A549 (cell line): ENCODE measurements at regions not wholly inside any gene's neighbourhood (a gene's known extent, or its start where the extent isn't known, plus 50 kb on each side); places are given as distances from the start of the nearest gene placed in this dataset.

Experiments used
- ATAC-seq, 2 experiments: fragments of 200-7000 bp in 1 of 2; fragments of >200 bp in 1 of 2; cut with Nextera tagmentation in 1 of 2; cut with Tn5 transposase in 1 of 2; 3 replicates each; pipeline versions ENCODE4 v1.8.0 to v1.9.1; 2018 to 2020; ENCODE audit warnings: mild to moderate bottlenecking in 1 of 2, moderate library complexity in 1 of 2
- CTCF ChIA-PET: fragments of 300-600 bp; sonication (Branson Sonifier 250); formaldehyde crosslinking; extraction: SDS; loops from one replicate; lab custom pipeline; 2021; ENCODE audit warnings: antibody characterized with exemption, inconsistent platforms; lab: Yijun Ruan, JAX
- POLR2A ChIA-PET: fragments of 350-600 bp; formaldehyde crosslinking; extraction: SDS; loops from one replicate; lab custom pipeline; 2021; ENCODE audit warnings: antibody characterized with exemption, inconsistent platforms; lab: Yijun Ruan, JAX
- DNase-seq, 2 experiments: peaks; one replicate each; pipeline versions ENCODE4 v3.0.0 to v3.0.0-alpha.2; 2011 to 2016; ENCODE audit warnings: low read depth in 1 of 2, low spot score in 1 of 2
- FAIRE-seq: peaks from 2 replicates; lab custom pipeline; 2011; peaks lifted over from hg19 to GRCh38; lab: Jason Lieb, UNC
- H3K27ac ChIP-seq, 2 experiments: fragments of >200 bp; sonication (Bioruptor Twin); formaldehyde crosslinking; 3 replicates each; pipeline ENCODE4 v1.5.1; 2016 to 2017
- H3K4me1 ChIP-seq: fragments of >200 bp; sonication (Bioruptor Twin); formaldehyde crosslinking; 3 replicates; pipeline ENCODE4 v1.6.1; 2016
- H3K4me2 ChIP-seq: fragments of >200 bp; sonication (Bioruptor Twin); formaldehyde crosslinking; 3 replicates; pipeline ENCODE4 v1.6.1; 2016
- H3K4me3 ChIP-seq: fragments of >200 bp; sonication (Bioruptor Twin); formaldehyde crosslinking; 3 replicates; pipeline ENCODE4 v1.5.1; 2016
- H3K9me3 ChIP-seq: fragments of >200 bp; sonication (Bioruptor Twin); formaldehyde crosslinking; 3 replicates; pipeline ENCODE4 v1.6.1; 2016
- BCL3 ChIP-seq: fragments of >200 bp; sonication (Bioruptor Twin); formaldehyde crosslinking; IDR thresholded peaks from 3 replicates; pipeline ENCODE4 v1.6.1; 2016
- CEBPB ChIP-seq, 2 experiments: fragments of >200 bp in 1 of 2; sonication (Bioruptor Twin) in 1 of 2; formaldehyde crosslinking in 1 of 2; IDR thresholded peaks; 2 replicates each; pipeline ENCODE4 v1.6.1; 2012 to 2016
- CTCF ChIP-seq: fragments of >200 bp; sonication (Bioruptor Twin); formaldehyde crosslinking; IDR thresholded peaks from 3 replicates; pipeline ENCODE4 v1.5.1; 2016
- EHMT2 ChIP-seq: fragments of 200-600 bp; sonication (generic); IDR thresholded peaks from 2 replicates; pipeline ENCODE4 v1.6.1; 2016; ENCODE audit warnings: antibody characterized with exemption, low read depth, mild to moderate bottlenecking, moderate library complexity
- ELK1 ChIP-seq: fragments of 150-350 bp; IDR thresholded peaks from 2 replicates; pipeline ENCODE4 v1.6.1; 2014; ENCODE audit warnings: low read depth, mild to moderate bottlenecking, low read length
- FOXS1 ChIP-seq: fragments of 250-450 bp; sonication (Bioruptor Pico); IDR thresholded peaks from 2 replicates; pipeline ENCODE4 v1.5.0; 2020; ENCODE audit warnings: mild to moderate bottlenecking, moderate library complexity
- HMGXB4 ChIP-seq: fragments of 250-450 bp; sonication (Bioruptor Pico); IDR thresholded peaks from 2 replicates; pipeline ENCODE4 v1.5.0; 2021; ENCODE audit warnings: mild to moderate bottlenecking, moderate library complexity, borderline replicate concordance
- HOXA7 ChIP-seq: fragments of 250-450 bp; sonication (Bioruptor Pico); IDR thresholded peaks from 2 replicates; pipeline ENCODE4 v1.5.0; 2020; ENCODE audit warnings: mild to moderate bottlenecking, moderate library complexity
- HOXB13 ChIP-seq: fragments of 250-450 bp; sonication (Bioruptor Pico); IDR thresholded peaks from 2 replicates; pipeline ENCODE4 v1.5.0; 2020; ENCODE audit warnings: low read depth, mild to moderate bottlenecking, moderate library complexity
- KDM1A ChIP-seq: fragments of 200-600 bp; sonication (generic); IDR thresholded peaks from 2 replicates; pipeline ENCODE4 v1.6.1; 2016; ENCODE audit warnings: low read depth, mild to moderate bottlenecking
- NPAS2 ChIP-seq: fragments of 250-450 bp; sonication (Bioruptor Pico); IDR thresholded peaks from 2 replicates; pipeline ENCODE4 v1.8.0; 2022; ENCODE audit warnings: mild to moderate bottlenecking, moderate library complexity, borderline replicate concordance
- NR3C1 ChIP-seq: fragments of >200 bp; sonication (Bioruptor Twin); formaldehyde crosslinking; IDR thresholded peaks from 3 replicates; pipeline ENCODE4 v1.6.1; 2017
- PHF8 ChIP-seq: fragments of 200-600 bp; sonication (generic); IDR thresholded peaks from 2 replicates; pipeline ENCODE4 v1.6.1; 2016; ENCODE audit warnings: low read depth, mild to moderate bottlenecking, antibody characterized with exemption, moderate library complexity, borderline replicate concordance
- POLR2AphosphoS2 ChIP-seq: conservative IDR thresholded peaks from 2 replicates; pipeline ENCODE4 v1.6.1; 2012; ENCODE audit warnings: low read length, improper control_type of control experiment, inconsistent platforms
- RARB ChIP-seq: fragments of 250-450 bp; sonication (Bioruptor Pico); IDR thresholded peaks from 2 replicates; pipeline ENCODE4 v1.8.0; 2021; ENCODE audit warnings: mild to moderate bottlenecking, moderate library complexity
- RFX5 ChIP-seq: fragments of 450-650 bp; IDR thresholded peaks from 2 replicates; pipeline ENCODE4 v1.7.1; 2014; ENCODE audit warnings: antibody characterized with exemption, mild to moderate bottlenecking, moderate library complexity
- RNF2 ChIP-seq: fragments of 200-600 bp; sonication (generic); IDR thresholded peaks from 2 replicates; pipeline ENCODE4 v1.6.1; 2016; ENCODE audit warnings: low read depth, mild to moderate bottlenecking, antibody characterized with exemption, moderate library complexity, borderline replicate concordance
- TP53 ChIP-seq: fragments of 250-450 bp; sonication (Bioruptor Pico); IDR thresholded peaks from 2 replicates; pipeline ENCODE4 v1.5.0; 2021; ENCODE audit warnings: mild to moderate bottlenecking, moderate library complexity
- ZNF302 ChIP-seq: fragments of 250-450 bp; sonication (Bioruptor Pico); IDR thresholded peaks from 2 replicates; pipeline ENCODE4 v1.9.0; 2021; ENCODE audit warnings: inconsistent platforms, mild to moderate bottlenecking, moderate library complexity
- ZSCAN20 ChIP-seq: fragments of 250-450 bp; sonication (Bioruptor Pico); IDR thresholded peaks from 2 replicates; pipeline ENCODE4 v1.8.0; 2022; ENCODE audit warnings: mild to moderate bottlenecking, moderate library complexity
- WGBS: methylation state at CpG from one replicate; pipeline ENCODE4 v1.1.6; 2017; ENCODE audit errors: missing lambda C conversion rate; 5-methylcytosine and 5-hydroxymethylcytosine counted together
- TF ChIP-seq, protein P1 (sequence below): IDR thresholded peaks from 2 replicates; pipeline ENCODE4 v1.6.1; 2012
- TF ChIP-seq, protein P2 (sequence below): IDR thresholded peaks from 2 replicates; pipeline ENCODE4 v1.6.1; 2012
- TF ChIP-seq, protein P3 (sequence below): fragments of 250-450 bp; sonication (Bioruptor Pico); IDR thresholded peaks from 2 replicates; pipeline ENCODE4 v1.5.0; 2020; ENCODE audit warnings: low read depth, mild to moderate bottlenecking, moderate library complexity

GRCh38 chr6:81863123-81863522, 110.6 kb upstream of the TENT5A start:
- no peak for DNase-seq
- FAIRE-seq = no peak
- no peak overlapping the region for H3K4me2 ChIP-seq
- 0% methylated on average over 1 of the region's 1 CpG for WGBS
- POLR2A ChIA-PET = no interaction called here
- H3K27ac ChIP-seq = no peak overlapping the region
- no peak overlapping the region for H3K4me3 ChIP-seq
- CTCF ChIA-PET = no interaction called here
- H3K9me3 ChIP-seq = no peaks in the 10 kb centered on the region
- ATAC-seq = no peak
- TF ChIP-seq NPAS2 (no peak), ZSCAN20 (CRISPR knock-in tag) (no peak), RNF2 (no peak), BCL3 (no peak), HOXA7 (CRISPR knock-in tag) (no peak), CEBPB (IDR thresholded peaks at IDR 0.05) (no peak), EHMT2 (no peak), CTCF (no peak), NR3C1 (no peak), RARB (CRISPR knock-in tag) (no peak), FOXS1 (CRISPR knock-in tag) (no peak), ELK1 (no peak), RFX5 (no peak), ZNF302 (CRISPR knock-in tag) (no peak), KDM1A (no peak), TP53 (CRISPR knock-in tag) (no peak)
- TF ChIP-seq, protein P1, sequence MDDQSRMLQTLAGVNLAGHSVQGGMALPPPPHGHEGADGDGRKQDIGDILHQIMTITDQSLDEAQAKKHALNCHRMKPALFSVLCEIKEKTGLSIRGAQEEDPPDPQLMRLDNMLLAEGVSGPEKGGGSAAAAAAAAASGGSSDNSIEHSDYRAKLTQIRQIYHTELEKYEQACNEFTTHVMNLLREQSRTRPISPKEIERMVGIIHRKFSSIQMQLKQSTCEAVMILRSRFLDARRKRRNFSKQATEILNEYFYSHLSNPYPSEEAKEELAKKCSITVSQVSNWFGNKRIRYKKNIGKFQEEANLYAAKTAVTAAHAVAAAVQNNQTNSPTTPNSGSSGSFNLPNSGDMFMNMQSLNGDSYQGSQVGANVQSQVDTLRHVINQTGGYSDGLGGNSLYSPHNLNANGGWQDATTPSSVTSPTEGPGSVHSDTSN = no peak
- TF ChIP-seq, protein P2, sequence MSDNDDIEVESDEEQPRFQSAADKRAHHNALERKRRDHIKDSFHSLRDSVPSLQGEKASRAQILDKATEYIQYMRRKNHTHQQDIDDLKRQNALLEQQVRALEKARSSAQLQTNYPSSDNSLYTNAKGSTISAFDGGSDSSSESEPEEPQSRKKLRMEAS = no peak
- TF ChIP-seq, protein P3, sequence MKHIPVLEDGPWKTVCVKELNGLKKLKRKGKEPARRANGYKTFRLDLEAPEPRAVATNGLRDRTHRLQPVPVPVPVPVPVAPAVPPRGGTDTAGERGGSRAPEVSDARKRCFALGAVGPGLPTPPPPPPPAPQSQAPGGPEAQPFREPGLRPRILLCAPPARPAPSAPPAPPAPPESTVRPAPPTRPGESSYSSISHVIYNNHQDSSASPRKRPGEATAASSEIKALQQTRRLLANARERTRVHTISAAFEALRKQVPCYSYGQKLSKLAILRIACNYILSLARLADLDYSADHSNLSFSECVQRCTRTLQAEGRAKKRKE (CRISPR knock-in tag) = no peak
- H3K4me1 ChIP-seq = no peaks in the 10 kb centered on the region

DNA sequence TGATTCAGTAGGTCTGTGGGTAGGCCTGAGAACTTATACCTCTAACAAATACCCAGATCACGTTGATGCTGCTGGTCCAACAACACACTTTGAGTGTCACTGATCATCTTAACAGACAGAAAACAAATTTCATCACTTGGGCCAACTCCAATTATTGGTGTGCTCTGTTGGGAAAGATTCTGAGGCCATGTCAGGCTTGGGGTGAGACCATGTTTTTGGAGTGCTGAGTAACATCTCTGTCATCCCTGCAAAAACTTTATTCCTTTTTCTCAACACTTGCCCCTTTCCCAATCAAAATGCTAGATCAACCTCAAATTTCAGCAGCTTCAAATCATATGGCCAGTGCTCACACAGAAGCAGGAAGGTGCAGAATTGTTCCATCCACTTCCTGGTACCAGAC, 108.8 kb upstream of the TENT5A start:
- TF ChIP-seq PHF8 (no peak), CTCF (no peak), TP53 (CRISPR knock-in tag) (no peak), RNF2 (no peak), POLR2AphosphoS2 (no peak), HOXB13 (CRISPR knock-in tag) (no peak), HMGXB4 (CRISPR knock-in tag) (no peak), RARB (CRISPR knock-in tag) (no peak)
- TF ChIP-seq, protein P2 = no peak
- ChIA-PET CTCF (no interaction called here), POLR2A (no interaction called here)
- no peaks in the 10 kb centered on the region for H3K4me1 ChIP-seq
- FAIRE-seq (no peak), DNase-seq (no peak), ATAC-seq (no peak)
- H3K4me3 ChIP-seq = no peak overlapping the region
- WGBS = 38% methylated on average over 1 of the region's 1 CpG
- H3K9me3 ChIP-seq = no peaks in the 10 kb centered on the region
- no peak overlapping the region for H3K27ac ChIP-seq
- no peak overlapping the region for H3K4me2 ChIP-seq
